B cell (primary cell): ENCODE measurements at regions not wholly inside any gene's neighbourhood (a gene's known extent, or its start where the extent isn't known, plus 50 kb on each side); places are given as distances from the start of the nearest gene placed in this dataset.

Source experiments
- CTCF ChIP-seq: fragments of 200-600 bp; IDR thresholded peaks from one replicate; pipeline ENCODE4 v1.8.0; 2022; ENCODE audit warnings: antibody characterized with exemption, mild to moderate bottlenecking
- EZH2 ChIP-seq: IDR thresholded peaks from 2 replicates; pipeline ENCODE4 v1.6.1; 2012; ENCODE audit warnings: borderline replicate concordance, low read depth, mild to moderate bottlenecking, moderate library complexity, low read length; ENCODE audit not compliant: insufficient read depth, poor library complexity, severe bottlenecking

GRCh38 chr17:77071925-77072490 lies 68.8 kb upstream of the SEC14L1 start:
- no peak for TF ChIP-seq CTCF
- TF ChIP-seq EZH2, result no peak
